Neuronal stem cell (in vitro differentiated cells): ENCODE measurements at regions not wholly inside any gene's neighbourhood (a gene's known extent, or its start where the extent isn't known, plus 50 kb on each side); places are given as distances from the start of the nearest gene placed in this dataset.
A peak's percentile ranks its signal among the peaks of the same experiment; 100 is the strongest.

Source experiments
- DNase-seq: peaks from one replicate; pipeline ENCODE4 v3.0.0-alpha.2; 2013; ENCODE audit warnings: low spot score
- H2AFZ ChIP-seq: one replicate; pipeline ENCODE4 v1.6.1; 2013; ENCODE audit warnings: mild to moderate bottlenecking, low read length, inconsistent platforms
- H2AK5ac ChIP-seq: 2 replicates; pipeline ENCODE4 v1.6.1; 2013; ENCODE audit warnings: low read depth, mild to moderate bottlenecking, inconsistent platforms, low read length, moderate library complexity, mixed read lengths
- H2BK120ac ChIP-seq: 2 replicates; pipeline ENCODE4 v1.6.1; 2013; ENCODE audit warnings: low read depth, mild to moderate bottlenecking, inconsistent platforms, low read length, moderate library complexity, mixed read lengths
- H2BK12ac ChIP-seq: one replicate; pipeline ENCODE4 v1.6.1; 2013; ENCODE audit warnings: low read length, inconsistent platforms
- H2BK15ac ChIP-seq: 2 replicates; pipeline ENCODE4 v1.6.1; 2013; ENCODE audit warnings: mild to moderate bottlenecking, low read length, inconsistent platforms, mixed read lengths
- H2BK5ac ChIP-seq: one replicate; pipeline ENCODE4 v1.6.1; 2013; ENCODE audit warnings: inconsistent platforms, mild to moderate bottlenecking, low read length, moderate library complexity
- H3K14ac ChIP-seq: one replicate; pipeline ENCODE4 v1.6.1; 2013; ENCODE audit warnings: low read length, inconsistent platforms
- H3K18ac ChIP-seq: 2 replicates; pipeline ENCODE4 v1.6.1; 2013; ENCODE audit warnings: low read length, inconsistent platforms
- H3K23ac ChIP-seq: 2 replicates; pipeline ENCODE4 v1.6.1; 2013; ENCODE audit warnings: low read depth, mild to moderate bottlenecking, mixed read lengths, low read length, inconsistent platforms; ENCODE audit not compliant: poor library complexity
- H3K27ac ChIP-seq: replicated peaks from 3 replicates; pipeline ENCODE4 v1.5.1; 2013; ENCODE audit warnings: low read length, inconsistent platforms
- H3K27me3 ChIP-seq, 3 experiments: 2 replicates each; pipeline ENCODE4 v1.6.1; 2013; ENCODE audit warnings: low read length in 3 of 3, mild to moderate bottlenecking in 2 of 3, inconsistent platforms in 1 of 3, low read depth in 1 of 3, mixed read lengths in 1 of 3, moderate library complexity in 1 of 3; ENCODE audit not compliant: control insufficient read depth in 3 of 3, insufficient read depth in 3 of 3
- H3K36me3 ChIP-seq, 2 donors: replicated peaks in 1 of 2; 2 replicates each; pipeline ENCODE4 v1.6.1; 2013; ENCODE audit warnings: low read length in 2 of 2; ENCODE audit not compliant: control insufficient read depth in 2 of 2, insufficient read depth in 2 of 2
- H3K4ac ChIP-seq: 2 replicates; pipeline ENCODE4 v1.6.1; 2013; ENCODE audit warnings: inconsistent platforms, mild to moderate bottlenecking, low read length, moderate library complexity
- H3K4me1 ChIP-seq, 2 donors: 1 replicate in 1 of 2; 2 replicates in 1 of 2; pipeline ENCODE4 v1.6.1; 2013; ENCODE audit warnings: low read length in 2 of 2, low read depth in 1 of 2; ENCODE audit not compliant: control insufficient read depth in 2 of 2, insufficient read depth in 1 of 2
- H3K4me2 ChIP-seq: one replicate; pipeline ENCODE4 v1.6.1; 2013; ENCODE audit warnings: mild to moderate bottlenecking, low read length, inconsistent platforms; ENCODE audit not compliant: insufficient read depth, poor library complexity, severe bottlenecking
- H3K4me3 ChIP-seq, 2 donors: 2 replicates each; pipeline ENCODE4 v1.5.1; 2013; ENCODE audit warnings: low read length in 2 of 2, mild to moderate bottlenecking in 2 of 2, inconsistent platforms in 1 of 2, moderate library complexity in 1 of 2
- H3K79me1 ChIP-seq: one replicate; pipeline ENCODE4 v1.6.1; 2013; ENCODE audit warnings: low read depth, mild to moderate bottlenecking, inconsistent platforms, low read length, moderate library complexity
- H3K9ac ChIP-seq: one replicate; pipeline ENCODE4 v1.6.1; 2013; ENCODE audit warnings: mild to moderate bottlenecking, low read depth, low read length, inconsistent platforms; ENCODE audit not compliant: poor library complexity
- H3K9me3 ChIP-seq, 2 donors: replicated peaks in 1 of 2; 2 replicates each; pipeline versions ENCODE3 to v1.6.1; 2013; ENCODE audit warnings: low read length in 2 of 2, mild to moderate bottlenecking in 2 of 2, inconsistent platforms in 1 of 2, low read depth in 1 of 2, mixed read lengths in 1 of 2, moderate library complexity in 1 of 2; ENCODE audit not compliant: control insufficient read depth in 2 of 2, insufficient read depth in 1 of 2
- H4K8ac ChIP-seq: one replicate; pipeline ENCODE4 v1.6.1; 2013; ENCODE audit warnings: low read depth, mild to moderate bottlenecking, inconsistent platforms, low read length, moderate library complexity
- H4K91ac ChIP-seq: one replicate; pipeline ENCODE4 v1.6.1; 2013; ENCODE audit warnings: low read length, low read depth, mild to moderate bottlenecking, inconsistent platforms; ENCODE audit not compliant: poor library complexity
- WGBS, 2 donors: extraction: QIAGEN DNeasy Blood & Tissue Kit; methylation state at CpG; one replicate each; pipeline ENCODE4 v1.1.7; 2013; ENCODE audit warnings: missing lambda C conversion rate in 2 of 2, mixed read lengths in 1 of 2; ENCODE audit not compliant: insufficient read length in 2 of 2, insufficient replicate concordance in 1 of 2; ENCODE audit errors: extremely low coverage in 2 of 2; 5-methylcytosine and 5-hydroxymethylcytosine counted together

GRCh38 chr2:123438675-123439074, 586.4 kb upstream of the CNTNAP5 start:
- H3K4me3 ChIP-seq = no peak overlapping the region
- H2AK5ac ChIP-seq = no peak overlapping the region
- H3K36me3 ChIP-seq = no peaks in the 10 kb centered on the region
- H3K9ac ChIP-seq = no peak overlapping the region
- no peak overlapping the region for H2AFZ ChIP-seq
- no peak overlapping the region for H4K8ac ChIP-seq
- H2BK15ac ChIP-seq = no peak overlapping the region
- no peak overlapping the region for H2BK120ac ChIP-seq
- H2BK12ac ChIP-seq = no peak overlapping the region
- DNase-seq = no peak
- H3K23ac ChIP-seq = no peak overlapping the region
- H3K4ac ChIP-seq = no peak overlapping the region
- no peak overlapping the region for H3K4me2 ChIP-seq
- no peak overlapping the region for H3K27ac ChIP-seq
- H3K9me3 ChIP-seq = no peaks in the 10 kb centered on the region
- H3K79me1 ChIP-seq = no peaks in the 10 kb centered on the region
- WGBS, 2 donors = no CpG with 5 or more reads among the region's 2 CpGs
- no peak overlapping the region for H4K91ac ChIP-seq
- H3K27me3 ChIP-seq = no peaks in the 10 kb centered on the region
- no peak overlapping the region for H3K14ac ChIP-seq
- H2BK5ac ChIP-seq = no peak overlapping the region
- H3K4me1 ChIP-seq = no peaks in the 10 kb centered on the region
- H3K18ac ChIP-seq = no peak overlapping the region

DNA sequence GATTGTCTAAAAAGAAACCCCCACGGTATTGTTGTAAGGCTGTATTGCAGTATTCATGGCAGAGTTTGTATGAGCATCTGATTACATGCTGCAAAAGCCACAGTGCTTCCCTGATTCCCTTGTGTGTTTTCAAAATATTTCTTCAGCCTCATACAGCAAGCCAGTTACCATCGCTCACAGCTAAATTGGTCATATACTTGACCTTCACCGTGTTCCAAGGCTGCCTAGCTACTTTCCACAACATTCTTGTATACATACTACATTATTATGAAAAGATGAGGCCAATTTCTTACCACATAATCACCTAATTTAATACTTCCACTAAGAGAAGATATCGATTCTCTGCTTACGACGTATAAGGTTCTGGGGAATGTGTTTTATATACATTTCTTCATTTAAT, 576.3 kb upstream of the CNTNAP5 start:
- Histone ChIP-seq H3K9me3 (no peaks in the 10 kb centered on the region), H3K4me3 (no peak overlapping the region), H3K27me3 (no peaks in the 10 kb centered on the region), H2AK5ac (no peak overlapping the region), H3K4ac (no peak overlapping the region), H3K4me2 (no peak overlapping the region), H3K9ac (no peak overlapping the region), H4K8ac (no peak overlapping the region), H3K36me3 (no peaks in the 10 kb centered on the region), H4K91ac (no peak overlapping the region), H3K27ac (no peak overlapping the region), H3K79me1 (no peaks in the 10 kb centered on the region), H3K23ac (no peak overlapping the region), H3K14ac (no peak overlapping the region), H2AFZ (peak overlapping the region; percentile 40), H2BK15ac (no peak overlapping the region), H2BK5ac (no peak overlapping the region), H3K4me1 (peaks cover 0 to 1% of the 10 kb centered on the region in 2 donors), H3K18ac (no peak overlapping the region), H2BK120ac (no peak overlapping the region), H2BK12ac (no peak overlapping the region)
- DNase-seq = no peak
- no CpG with 5 or more reads among the region's 6 CpGs for WGBS, 2 donors

GRCh38 chr2:123451542-123451941, 573.5 kb upstream of the CNTNAP5 start:
- no peak overlapping the region for H4K91ac ChIP-seq
- no peak overlapping the region for H3K18ac ChIP-seq
- H3K4ac ChIP-seq = no peak overlapping the region
- H3K36me3 ChIP-seq = no peaks in the 10 kb centered on the region
- no peak overlapping the region for H3K27ac ChIP-seq
- no peaks in the 10 kb centered on the region for H3K27me3 ChIP-seq
- no peak overlapping the region for H3K4me3 ChIP-seq
- peaks cover 0 to 1% of the 10 kb centered on the region in 2 donors for H3K4me1 ChIP-seq
- no peak overlapping the region for H3K14ac ChIP-seq
- H2BK12ac ChIP-seq = no peak overlapping the region
- no peak overlapping the region for H2AFZ ChIP-seq
- no peak overlapping the region for H2AK5ac ChIP-seq
- no peak overlapping the region for H3K4me2 ChIP-seq
- no peak for DNase-seq
- no peak overlapping the region for H4K8ac ChIP-seq
- H2BK5ac ChIP-seq = no peak overlapping the region
- H2BK15ac ChIP-seq = no peak overlapping the region
- no peak overlapping the region for H2BK120ac ChIP-seq
- WGBS, 2 donors = no CpG with 5 or more reads among the region's 4 CpGs
- H3K9ac ChIP-seq = no peak overlapping the region
- no peak overlapping the region for H3K23ac ChIP-seq
- H3K9me3 ChIP-seq = no peaks in the 10 kb centered on the region
- no peaks in the 10 kb centered on the region for H3K79me1 ChIP-seq

GRCh38 chr2:123453046-123453700, 571.9 kb upstream of the CNTNAP5 start:
- Histone ChIP-seq H2BK12ac (no peak overlapping the region), H2BK120ac (no peak overlapping the region), H3K4me1 (peaks cover 0 to 1% of the 10 kb centered on the region in 2 donors), H3K9ac (no peak overlapping the region), H3K27me3 (no peaks in the 10 kb centered on the region), H2AK5ac (no peak overlapping the region), H3K18ac (no peak overlapping the region), H2BK5ac (no peak overlapping the region), H2BK15ac (no peak overlapping the region), H3K14ac (no peak overlapping the region), H4K91ac (no peak overlapping the region), H3K23ac (no peak overlapping the region), H2AFZ (no peak overlapping the region), H3K36me3 (no peaks in the 10 kb centered on the region), H3K4me2 (no peak overlapping the region), H3K4ac (no peak overlapping the region), H3K27ac (no peak overlapping the region), H4K8ac (no peak overlapping the region), H3K4me3 (no peak overlapping the region), H3K9me3 (no peaks in the 10 kb centered on the region), H3K79me1 (no peaks in the 10 kb centered on the region)
- no peak for DNase-seq
- no CpG with 5 or more reads among the region's 4 CpGs for WGBS, 2 donors
